Pancreas (tissue), 10 donors: ENCODE measurements at regions not wholly inside any gene's neighbourhood (a gene's known extent, or its start where the extent isn't known, plus 50 kb on each side); places are given as distances from the start of the nearest gene placed in this dataset.

ENCODE experiments used
- ATAC-seq, 4 donors: fragments of 200-7000 bp; cut with Tn5 transposase; one replicate each; pipeline versions ENCODE4 v1.8.0 to v1.9.1; 2020; ENCODE audit warnings: mild to moderate bottlenecking in 4 of 4, moderate library complexity in 4 of 4
- DNase-seq, 6 donors: peaks; one replicate each; pipeline ENCODE4 v3.0.0-alpha.2; 2020
- FAIRE-seq: peaks from 2 replicates; lab custom pipeline; 2012; peaks lifted over from hg19 to GRCh38; lab: Jason Lieb, UNC
- H3K27ac ChIP-seq, 4 donors: fragments of 200-600 bp; sonication (generic); 1 replicate in 3 of 4; 2 replicates in 1 of 4; pipeline versions ENCODE4 v1.5.0 to v1.8.0; 2020
- H3K27me3 ChIP-seq, 4 donors: fragments of 200-600 bp; one replicate each; pipeline ENCODE4 v1.8.0; 2021
- H3K36me3 ChIP-seq, 3 donors: fragments of 200-600 bp; sonication (generic) in 1 of 3; one replicate each; pipeline versions ENCODE4 v1.5.0 to v1.8.0; 2020 to 2021
- H3K4me1 ChIP-seq, 3 donors: fragments of 200-600 bp; one replicate each; pipeline ENCODE4 v1.8.0; 2021
- H3K4me3 ChIP-seq, 4 donors: fragments of 200-600 bp; sonication (generic) in 2 of 4; one replicate each; pipeline versions ENCODE4 v1.5.0 to v1.8.0; 2020 to 2021
- H3K9me3 ChIP-seq, 4 donors: fragments of 200-600 bp; one replicate each; pipeline ENCODE4 v1.8.0; 2021
- CTCF ChIP-seq, 4 donors: fragments of 200-600 bp; sonication (generic) in 3 of 4; IDR thresholded peaks; one replicate each; pipeline versions ENCODE4 v1.5.0 to v1.8.0; 2021; ENCODE audit warnings: antibody characterized with exemption in 4 of 4
- WGBS, 2 donors: extraction: QIAGEN DNeasy Blood & Tissue Kit; methylation state at CpG; one replicate each; pipeline ENCODE4 v1.1.7; 2013; 5-methylcytosine and 5-hydroxymethylcytosine counted together
- intact Hi-C, 3 donors: fragments of 100-400 bp; cut with DNase I; formaldehyde crosslinking; loops; one replicate each; pipeline versions ENCODE4 v1.11.1 to v1.14.2; 2022
- donor health status: healthy with polysubstance abuse.
- donor health status: DM: no; HTN: no; CAD: no; lungs with moderate emphysema.
- donor health status: DM: no; HTN: no; CAD: no.
- donor health status: control.
- donor health status: control.
- donor health status: Bipolar disorder and iron deficiency.
- donor health status: DM: yes; HTN: yes; CAD: no.
- donor health status: DM: no; HTN: no; CAD: no.
- donor health status: DM: no; HTN: no; CAD: no.
- donor health status: DM: yes; HTN: yes; CAD: no.

GRCh38 chr1:191929383-191929782 is 228.9 kb upstream of the RGS18 start:
- DNase-seq (no peak), FAIRE-seq (no peak), ATAC-seq (no peak)
- no peak for TF ChIP-seq CTCF (IDR thresholded peaks at IDR 0.05)
- H3K4me3 ChIP-seq = no peak overlapping the region
- no peaks in the 10 kb centered on the region for H3K36me3 ChIP-seq
- peaks cover 0 to 5% (median 0%) of the 10 kb centered on the region in 4 donors for H3K9me3 ChIP-seq
- no peaks in the 10 kb centered on the region for H3K27me3 ChIP-seq
- no peaks in the 10 kb centered on the region for H3K4me1 ChIP-seq
- no peak overlapping the region for H3K27ac ChIP-seq
- intact Hi-C loops = no loop called here
- WGBS, 2 donors = 76 to 81% methylated on average over 1 of the region's 1 CpG

- Histone ChIP-seq H3K4me1 (no peaks in the 10 kb centered on the region), H3K27me3 (no peaks in the 10 kb centered on the region), H3K36me3 (no peaks in the 10 kb centered on the region), H3K4me3 (no peak overlapping the region), H3K27ac (no peak overlapping the region), H3K9me3 (no peaks in the 10 kb centered on the region)
- intact Hi-C loops = no loop called here
- FAIRE-seq (no peak), DNase-seq (no peak), ATAC-seq (no peak)
- 71 to 87% methylated on average over 1 of the region's 1 CpG for WGBS, 2 donors
- TF ChIP-seq CTCF (IDR thresholded peaks at IDR 0.05) = no peak
Observed at GRCh38 chr1:191943684-191944083, 214.6 kb upstream of the RGS18 start.

- no peak for FAIRE-seq
- intact Hi-C loops = no loop called here
- 60 to 81% methylated on average over 1 of the region's 1 CpG for WGBS, 2 donors
Observed at GRCh38 chr1:191953526-191953925, 204.7 kb upstream of the RGS18 start.

GRCh38 chr1:191959856-191960255 is 198.4 kb upstream of the RGS18 start:
- TF ChIP-seq CTCF (IDR thresholded peaks at IDR 0.05) = no peak
- intact Hi-C loops = no loop called here
- no peak for ATAC-seq
- Histone ChIP-seq H3K27me3 (no peaks in the 10 kb centered on the region), H3K36me3 (no peaks in the 10 kb centered on the region), H3K4me3 (no peak overlapping the region), H3K27ac (no peak overlapping the region), H3K9me3 (no peaks in the 10 kb centered on the region), H3K4me1 (no peaks in the 10 kb centered on the region)
- DNase-seq = no peak
- 49 to 55% methylated on average over 4 of the region's 4 CpGs for WGBS, 2 donors
- no peak for FAIRE-seq

More at GRCh38 chr1:191953526-191953925, 204.7 kb upstream of the RGS18 start:
- ATAC-seq (no peak), DNase-seq (no peak)
- H3K9me3 ChIP-seq = no peaks in the 10 kb centered on the region
- H3K4me3 ChIP-seq = no peak overlapping the region
- H3K27ac ChIP-seq = no peak overlapping the region
- H3K27me3 ChIP-seq = no peaks in the 10 kb centered on the region
- no peaks in the 10 kb centered on the region for H3K4me1 ChIP-seq
- no peak for TF ChIP-seq CTCF (IDR thresholded peaks at IDR 0.05)
- no peaks in the 10 kb centered on the region for H3K36me3 ChIP-seq

- Histone ChIP-seq H3K27me3 (no peaks in the 10 kb centered on the region), H3K4me3 (no peak overlapping the region), H3K36me3 (no peaks in the 10 kb centered on the region), H3K27ac (no peak overlapping the region), H3K4me1 (no peaks in the 10 kb centered on the region), H3K9me3 (no peaks in the 10 kb centered on the region)
- intact Hi-C loops = no loop called here
- 71% methylated on average over 2 of the region's 2 CpGs for WGBS, 2 donors
- ATAC-seq = peak; percentile 24 to 70 (median 58)
- no peak for DNase-seq
- no peak for FAIRE-seq
- no peak for TF ChIP-seq CTCF (IDR thresholded peaks at IDR 0.05)
Observed at GRCh38 chr1:191963286-191963685, 195.0 kb upstream of the RGS18 start.
